ENCODE measurements at regions not wholly inside any gene's neighbourhood (a gene's known extent, or its start where the extent isn't known, plus 50 kb on each side); places are given as distances from the start of the nearest gene placed in this dataset.
"Not testable (repeated sequence)": the region's sequence is repeated elsewhere in the genome, so short reads cannot be mapped to it uniquely, and the experiment has no call there.

DNA sequence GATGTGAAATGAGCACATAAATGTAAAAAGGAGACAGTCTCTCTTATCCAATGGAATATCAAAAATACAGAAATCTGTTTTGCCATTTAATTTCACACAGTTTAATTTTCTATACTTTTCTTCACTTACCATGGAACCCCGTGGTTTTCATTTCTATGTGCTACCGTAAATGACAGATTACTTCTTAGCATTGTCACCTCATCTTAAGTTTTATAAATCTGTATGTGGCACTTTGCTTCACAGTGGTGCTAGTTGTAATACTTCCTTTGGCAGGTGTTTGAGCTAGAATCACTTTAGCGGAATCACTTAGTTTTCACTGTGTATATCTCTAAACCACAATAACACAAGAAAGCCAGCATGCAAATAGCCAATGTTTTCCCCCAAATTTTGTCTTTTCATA is 781.9 kb upstream of the MGAT4C start:
- DNase-seq (ENCODE audit: insufficient read length, low spot score) (no peak), FAIRE-seq (no peak)

DNA sequence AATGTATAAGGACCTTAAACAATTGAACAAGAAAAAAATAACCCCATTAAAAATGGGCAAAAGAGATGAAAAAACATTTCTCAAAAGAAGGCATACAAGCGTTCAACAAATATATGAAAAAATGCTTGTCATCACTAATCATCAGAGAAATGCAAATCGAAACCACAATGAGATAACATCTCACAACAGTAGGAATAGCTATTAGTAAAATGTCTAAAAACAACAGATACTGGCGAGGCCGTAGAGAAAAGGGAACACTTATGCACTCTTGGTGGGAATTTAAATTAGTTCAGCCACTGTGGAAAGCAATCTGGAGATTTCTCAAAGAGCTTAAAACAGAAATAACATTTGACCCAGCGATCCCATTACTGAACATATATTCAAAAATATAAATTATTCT is 769.8 kb upstream of the MGAT4C start:
- no peak for DNase-seq (ENCODE audit: insufficient read length, low spot score)
- FAIRE-seq = no peak

DNA sequence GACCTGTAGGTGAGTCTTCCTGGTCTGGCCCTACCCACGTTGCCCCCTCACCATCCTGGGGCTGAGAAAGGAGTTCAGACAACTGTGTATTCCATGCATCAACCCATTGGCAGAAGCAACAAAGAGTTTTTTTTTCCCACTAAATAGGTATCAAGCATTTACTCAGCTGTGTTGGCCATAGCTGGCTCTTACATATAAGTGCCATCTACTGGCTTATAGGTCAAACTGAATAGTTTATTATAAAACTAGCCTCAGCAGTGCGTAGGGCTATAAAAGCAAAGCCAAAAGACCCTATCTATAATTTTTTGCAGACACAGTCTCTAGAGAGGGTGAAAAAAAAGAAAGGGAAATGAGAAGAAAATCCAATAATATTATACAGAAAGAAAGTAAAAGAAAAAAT is 765.2 kb upstream of the MGAT4C start:
- DNase-seq (ENCODE audit: insufficient read length, low spot score) (no peak), FAIRE-seq (no peak)

DNA sequence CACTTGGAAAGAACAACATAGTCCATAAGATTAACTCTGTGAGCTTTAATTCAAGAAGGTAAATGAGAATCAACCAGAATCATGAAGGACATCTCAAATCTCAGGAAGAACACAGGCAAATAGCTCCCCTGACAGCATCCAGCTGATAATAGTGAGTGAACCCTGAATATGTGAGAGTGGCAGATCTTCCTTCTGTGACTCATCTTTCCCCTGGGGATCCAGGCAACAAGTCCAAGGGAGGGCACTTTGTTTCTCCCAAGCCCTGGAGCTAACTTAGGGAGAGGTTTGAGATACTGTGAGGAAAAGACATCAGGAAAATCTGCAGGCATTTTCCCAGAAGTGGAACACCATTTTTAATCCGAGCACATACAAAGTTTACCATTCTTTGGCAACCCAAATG is 763.9 kb upstream of the MGAT4C start:
- no peak for DNase-seq (ENCODE audit: insufficient read length, low spot score)
- no peak for FAIRE-seq

DNA sequence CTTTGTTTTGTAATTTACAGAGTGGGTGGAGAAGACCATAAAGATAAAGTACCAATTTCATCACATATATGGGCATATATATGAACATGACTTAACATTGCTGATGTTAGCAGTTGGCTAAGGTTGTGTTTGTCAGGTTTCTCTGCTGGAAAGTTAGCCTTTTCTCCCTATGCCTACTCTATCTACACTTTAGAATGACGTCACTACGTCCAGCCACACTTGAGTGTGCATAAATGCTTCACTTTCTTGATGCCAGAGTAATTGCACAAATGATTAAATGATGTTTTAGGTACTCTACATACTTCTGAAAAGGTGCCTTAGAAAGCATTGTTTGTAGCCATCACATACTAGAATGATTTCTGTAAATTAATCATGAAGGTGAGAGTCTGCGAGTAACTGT is 759.2 kb upstream of the MGAT4C start:
- FAIRE-seq (no peak), DNase-seq (ENCODE audit: insufficient read length, low spot score) (no peak)

DNA sequence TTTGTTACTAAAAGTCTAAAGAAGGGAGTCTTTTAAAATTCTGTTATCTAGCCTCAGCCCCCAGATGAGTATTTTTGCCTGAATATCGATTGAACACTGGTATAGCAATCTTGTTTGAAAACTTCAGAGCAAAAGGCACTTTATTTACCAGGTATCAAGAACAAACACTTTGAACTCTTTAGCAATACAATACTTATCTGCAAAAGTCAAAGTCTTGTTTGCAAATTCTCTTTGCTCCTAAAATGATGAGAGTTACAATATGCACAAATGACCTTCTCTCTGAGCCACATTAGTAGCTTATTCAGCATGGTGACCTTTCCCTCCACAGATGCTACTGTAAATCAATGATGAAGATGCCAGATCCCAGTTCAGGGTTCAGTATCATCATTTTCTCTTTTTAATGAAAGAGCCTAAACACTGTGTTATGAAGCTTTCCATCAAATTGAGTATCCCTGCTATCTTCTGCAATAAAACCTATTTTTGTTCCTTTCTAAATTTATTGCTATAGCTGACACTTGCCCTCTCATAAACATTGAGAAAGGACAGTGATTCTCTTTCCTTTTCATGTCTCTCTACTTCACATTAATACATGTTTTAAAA is 752.7 kb upstream of the MGAT4C start:
- DNase-seq (ENCODE audit: insufficient read length, low spot score) (no peak), FAIRE-seq (no peak)

DNA sequence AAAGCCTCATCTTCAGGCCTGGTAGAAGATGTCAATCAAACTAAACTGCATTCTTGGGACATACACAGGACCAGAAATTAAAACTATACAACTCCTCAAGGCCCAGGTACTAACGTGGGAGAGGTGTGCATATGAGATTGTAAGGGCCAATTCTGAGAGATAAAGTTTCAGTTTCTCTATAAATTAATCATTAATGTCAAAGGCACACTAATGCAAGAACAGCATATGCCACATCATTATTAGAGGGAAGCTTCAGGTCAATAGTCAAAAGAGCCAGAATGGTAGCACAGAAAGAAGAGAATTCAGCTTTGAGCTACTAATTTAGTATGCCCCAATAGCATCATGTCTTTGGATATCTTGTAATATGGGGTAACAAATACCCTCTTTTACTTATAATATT is 744.9 kb upstream of the MGAT4C start:
- no peak for FAIRE-seq
- no peak for DNase-seq (ENCODE audit: insufficient read length, low spot score)

DNA sequence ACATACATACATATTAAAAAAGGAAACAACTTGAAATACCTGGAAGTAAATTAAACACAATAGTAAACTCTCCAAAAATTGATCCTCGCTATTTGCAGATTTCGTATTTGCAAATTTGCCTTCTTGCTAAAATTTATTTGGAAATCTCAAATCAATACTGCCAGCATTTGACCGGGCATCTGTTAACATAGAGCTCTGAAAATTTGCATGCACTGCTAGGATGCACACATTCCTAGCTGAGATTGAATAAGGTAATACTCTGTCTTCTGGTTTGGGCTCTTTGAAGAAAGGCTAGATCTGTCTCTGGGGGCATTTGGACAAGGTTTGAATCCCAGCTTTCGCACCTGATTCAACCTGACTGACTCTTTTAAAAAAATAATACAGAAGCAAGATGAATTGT is 729.1 kb upstream of the MGAT4C start:
- no peak for FAIRE-seq
- DNase-seq (ENCODE audit: insufficient read length, low spot score) = no peak

DNA sequence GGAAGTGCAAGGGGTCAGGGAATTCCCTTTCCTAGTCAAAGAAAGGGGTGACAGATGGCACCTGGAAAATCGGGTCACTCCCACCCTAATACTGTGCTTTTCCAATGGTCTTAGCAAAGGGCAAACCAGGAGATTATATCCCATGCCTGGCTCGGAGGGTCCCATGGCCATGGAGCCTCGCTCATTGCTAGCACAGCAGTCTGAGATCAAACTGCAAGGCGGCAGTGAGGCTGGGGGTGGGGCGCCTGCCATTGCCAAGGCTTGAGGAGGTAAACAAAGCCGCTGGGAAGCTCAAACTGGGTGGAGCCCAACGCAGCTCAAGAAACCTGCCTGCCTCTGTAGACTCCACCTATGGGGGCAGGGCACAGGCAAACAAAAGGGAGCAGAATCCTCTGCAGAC is 714.4 kb upstream of the MGAT4C start:
- FAIRE-seq; DNase-seq (ENCODE audit: insufficient read length, low spot score): not testable (repeated sequence)

DNA sequence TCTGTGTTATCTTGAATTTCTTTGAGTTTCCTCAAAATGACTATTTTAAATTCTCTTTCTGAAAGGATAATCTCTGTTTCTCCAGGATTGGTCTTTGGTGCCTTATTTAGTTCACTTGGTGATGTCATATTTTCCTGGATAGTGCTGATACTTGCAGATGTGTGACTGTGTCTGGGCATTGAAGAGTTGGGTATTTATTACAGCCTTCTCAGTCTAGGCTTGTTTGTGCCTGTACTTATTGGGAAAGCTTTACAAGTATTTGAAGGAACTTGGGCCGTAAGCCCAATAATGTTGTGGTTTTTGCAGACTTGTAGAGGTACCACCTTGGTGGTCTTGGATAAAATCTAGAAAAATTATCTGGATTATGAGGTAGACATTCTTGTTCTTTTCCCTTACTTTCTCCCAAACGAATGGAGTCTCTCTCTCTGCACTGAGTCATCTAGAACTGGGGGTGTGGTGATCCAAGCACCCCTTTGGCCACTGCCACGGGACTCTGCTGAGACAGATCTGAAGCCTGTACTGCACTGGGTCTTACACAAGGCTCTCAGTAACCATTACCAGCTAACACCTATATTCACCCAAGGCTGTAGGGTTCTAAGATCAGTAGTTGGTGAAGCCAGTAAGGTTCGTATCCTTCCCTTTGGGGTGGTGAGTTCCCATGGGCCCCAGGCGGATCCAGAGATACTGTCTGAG is 703.7 kb upstream of the MGAT4C start:
- FAIRE-seq (no peak), DNase-seq (ENCODE audit: insufficient read length, low spot score) (no peak)

DNA sequence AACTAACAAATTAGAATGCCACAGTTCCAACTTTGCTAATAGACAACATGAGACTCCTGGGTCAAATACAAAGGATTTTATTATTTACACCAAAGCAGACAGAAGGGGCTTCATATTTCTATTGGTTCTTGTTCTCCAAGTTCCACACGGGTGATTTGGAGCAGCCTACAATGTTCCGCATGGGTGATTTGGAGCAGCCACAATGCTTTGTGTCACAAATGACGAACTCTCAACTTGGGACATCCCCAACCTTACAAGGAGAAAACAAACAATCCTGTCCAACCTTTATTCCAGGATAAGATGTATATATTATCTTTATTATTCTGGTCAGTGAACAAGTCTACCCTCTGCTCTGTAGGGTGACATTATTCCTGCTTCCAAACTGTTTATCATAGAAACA is 694.3 kb upstream of the MGAT4C start:
- DNase-seq (ENCODE audit: insufficient read length, low spot score) (no peak), FAIRE-seq (no peak)

DNA sequence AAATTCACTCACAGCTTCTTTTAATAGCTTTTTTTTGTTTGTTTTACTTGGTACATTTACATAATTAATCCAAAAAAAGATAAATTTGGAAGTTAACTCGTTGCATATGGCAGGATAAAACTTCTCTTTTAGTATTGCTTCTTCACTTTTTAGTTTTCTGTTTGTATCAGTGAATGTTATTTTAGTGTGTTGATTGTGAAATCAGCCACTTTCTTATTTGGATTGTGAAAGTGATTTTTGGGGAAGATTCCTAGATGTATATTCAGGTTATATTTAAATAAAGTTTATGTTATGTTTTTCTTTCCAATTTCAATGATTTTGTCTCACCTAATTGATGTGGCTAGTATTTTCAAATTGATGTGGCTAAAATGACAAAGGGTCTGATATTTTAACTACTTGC is 693.9 kb upstream of the MGAT4C start:
- FAIRE-seq = no peak
- no peak for DNase-seq (ENCODE audit: insufficient read length, low spot score)

DNA sequence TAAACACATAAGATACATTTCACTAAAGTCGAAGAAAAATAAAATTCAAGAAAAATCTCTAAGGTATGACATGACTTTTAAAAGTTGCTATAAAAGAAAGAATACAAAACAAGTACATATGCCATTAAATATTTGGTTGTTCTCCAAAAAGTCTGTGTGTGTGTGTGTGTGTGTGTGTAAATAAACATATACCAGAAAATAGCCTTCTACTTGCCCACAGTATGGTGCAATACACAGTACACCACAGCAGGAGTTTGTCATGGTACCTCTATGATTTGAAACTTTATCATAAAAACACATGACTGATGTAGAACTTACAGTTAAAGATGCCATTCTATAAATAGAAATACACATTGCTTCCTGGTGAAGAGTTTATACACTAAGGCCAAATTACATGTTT is 692.7 kb upstream of the MGAT4C start:
- FAIRE-seq = no peak

DNA sequence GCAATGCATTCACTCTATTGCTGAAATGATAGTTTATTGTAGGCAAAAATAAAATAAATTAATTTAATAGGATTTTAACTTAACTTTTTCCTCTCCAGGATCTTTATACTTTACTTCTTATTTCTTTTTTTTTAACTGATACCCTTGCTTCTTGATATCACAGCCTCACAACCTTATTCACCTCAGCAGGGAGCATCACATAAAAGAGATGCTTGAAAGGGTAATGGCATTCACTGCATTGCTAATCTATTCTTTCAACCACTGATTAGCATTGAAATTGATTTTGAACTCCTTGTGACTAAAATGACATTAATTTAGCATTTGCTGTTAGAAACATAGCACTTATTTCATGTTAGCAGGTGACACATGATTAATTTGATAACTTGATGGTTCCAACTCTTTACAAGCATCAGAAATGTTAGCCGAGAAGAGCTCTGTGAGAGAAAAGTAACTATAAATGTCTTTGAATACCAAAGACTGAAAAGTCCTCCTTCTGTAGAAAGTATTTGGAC is 689.5 kb upstream of the MGAT4C start:
- FAIRE-seq (no peak), DNase-seq (ENCODE audit: insufficient read length, low spot score) (no peak)

More for the DNA sequence above, 692.7 kb upstream of the MGAT4C start:
- DNase-seq (ENCODE audit: insufficient read length, low spot score) = no peak

DNA sequence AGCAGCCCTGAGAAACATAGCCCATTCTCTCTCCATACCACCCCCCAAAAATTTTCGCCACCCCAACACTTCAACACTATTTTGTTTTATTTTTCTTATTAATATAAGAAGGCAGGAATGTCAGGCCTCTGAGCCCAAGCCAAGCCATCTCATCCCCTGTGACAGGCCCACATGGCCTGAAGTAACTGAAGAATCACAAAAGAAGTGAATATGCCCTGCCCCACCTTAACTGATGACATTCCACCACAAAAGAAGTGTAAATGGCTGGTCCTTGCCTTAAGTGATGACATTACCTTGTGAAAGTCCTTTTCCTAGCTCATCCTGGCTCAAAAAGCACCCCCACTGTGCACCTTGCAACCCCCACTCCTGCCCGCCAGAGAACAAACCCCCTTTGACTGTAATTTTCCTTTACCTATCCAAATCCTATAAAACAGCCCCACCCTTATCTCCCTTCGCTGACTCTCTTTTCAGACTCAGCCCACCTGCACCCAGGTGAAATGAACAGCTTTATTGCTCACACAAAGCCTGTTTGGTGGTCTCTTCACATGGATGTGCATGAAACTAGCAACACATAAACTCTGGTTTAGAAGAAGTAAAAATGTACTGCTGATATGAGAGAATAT is 688.1 kb upstream of the MGAT4C start:
- FAIRE-seq; DNase-seq (ENCODE audit: insufficient read length, low spot score): not testable (repeated sequence)

DNA sequence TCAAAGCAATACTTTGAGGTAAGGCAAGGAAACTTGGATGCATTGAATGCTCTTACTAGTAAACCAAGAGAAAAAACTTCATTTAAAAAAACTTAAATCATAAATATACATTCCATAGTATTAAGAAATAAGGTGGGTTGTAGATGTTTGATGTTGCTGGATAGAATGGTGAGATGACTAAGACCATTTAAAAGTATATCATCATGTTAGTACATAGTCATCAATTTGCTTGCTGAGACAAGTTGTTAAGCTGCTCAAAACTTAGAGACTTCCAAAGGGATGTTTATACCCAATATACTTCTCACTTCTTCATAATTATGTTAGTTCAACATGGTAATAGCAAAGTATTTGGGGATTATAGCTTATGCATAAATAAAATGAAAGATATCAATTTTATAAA is 675.5 kb upstream of the MGAT4C start:
- DNase-seq (ENCODE audit: insufficient read length, low spot score) (no peak), FAIRE-seq (no peak)

DNA sequence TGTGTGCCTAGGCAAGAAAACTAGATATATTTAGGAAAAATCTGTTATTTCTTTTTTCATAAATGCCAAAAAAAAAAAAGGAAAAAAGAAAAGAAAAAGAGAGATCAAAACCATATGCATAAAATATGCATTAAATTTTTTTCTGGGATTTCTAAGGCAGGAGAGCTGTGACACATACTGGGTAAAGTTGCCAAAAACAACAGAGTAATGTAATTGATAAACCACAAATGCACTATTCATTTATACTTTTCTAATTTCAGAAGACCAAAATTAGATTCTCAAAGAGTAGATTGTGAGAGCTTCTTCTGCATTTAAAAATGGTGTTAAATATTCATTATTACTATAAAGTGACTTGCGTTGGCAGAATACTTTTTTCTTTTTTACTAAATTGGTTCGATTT is 673.8 kb upstream of the MGAT4C start:
- no peak for FAIRE-seq

DNA sequence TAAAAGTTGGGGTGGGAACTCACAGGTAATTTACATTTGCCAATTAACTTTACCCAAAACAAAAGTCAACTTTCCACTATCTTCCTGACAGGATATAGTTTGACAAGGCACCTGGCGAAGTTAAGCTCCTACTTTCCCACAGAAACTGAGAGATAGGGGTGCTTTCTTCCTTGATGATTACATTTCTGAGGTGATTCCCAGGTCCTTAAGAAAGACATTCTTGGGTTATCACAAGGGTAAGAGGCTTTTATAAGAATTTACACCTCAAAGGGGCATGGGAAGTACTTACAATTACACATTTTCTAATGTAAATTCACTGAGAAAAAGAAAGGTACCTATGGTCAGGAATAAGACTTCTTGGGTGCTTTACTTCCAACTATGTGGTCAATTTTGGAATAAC is 660.9 kb upstream of the MGAT4C start:
- FAIRE-seq = no peak
- DNase-seq (ENCODE audit: insufficient read length, low spot score) = no peak

More for the DNA sequence above, 673.8 kb upstream of the MGAT4C start:
- no peak for DNase-seq (ENCODE audit: insufficient read length, low spot score)

DNA sequence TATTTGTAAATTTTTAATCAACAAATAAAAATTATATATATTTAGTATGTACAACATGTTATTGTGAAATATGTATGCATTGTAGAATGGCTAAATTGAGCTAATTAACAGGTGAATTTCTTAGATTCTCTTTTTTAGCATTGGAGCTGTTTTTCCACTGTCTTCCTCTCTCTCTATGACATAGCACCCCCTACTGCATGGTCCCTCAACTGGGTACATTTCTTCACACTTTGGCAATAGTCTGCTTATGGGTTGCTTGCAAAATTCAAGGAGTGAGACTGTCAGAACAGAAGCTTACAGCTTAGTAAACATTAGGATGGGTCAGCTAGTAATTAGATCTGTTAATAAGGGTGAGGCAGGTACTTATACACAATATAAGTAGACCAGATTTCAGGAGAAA is 658.5 kb upstream of the MGAT4C start:
- FAIRE-seq (no peak), DNase-seq (ENCODE audit: insufficient read length, low spot score) (no peak)

DNA sequence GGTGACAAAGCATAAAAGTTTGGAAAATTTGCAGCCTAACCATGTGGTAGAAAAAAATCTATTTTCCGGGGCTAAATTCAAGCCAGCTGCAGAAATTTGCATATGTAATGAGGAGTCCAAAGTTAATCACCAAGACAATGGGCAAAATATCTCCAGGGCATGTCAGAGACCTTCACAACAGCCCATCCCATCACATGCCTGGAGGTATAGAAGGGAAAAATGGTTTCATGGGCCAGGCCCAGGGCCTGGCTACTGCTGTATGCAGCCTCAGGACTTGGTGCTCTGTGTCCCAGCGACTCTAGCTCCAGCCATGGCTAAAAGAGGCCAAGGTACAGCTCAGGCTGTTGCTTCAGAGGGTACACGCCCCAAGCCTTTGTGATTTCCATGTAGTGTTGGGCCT is 655.8 kb upstream of the MGAT4C start:
- no peak for DNase-seq (ENCODE audit: insufficient read length, low spot score)

DNA sequence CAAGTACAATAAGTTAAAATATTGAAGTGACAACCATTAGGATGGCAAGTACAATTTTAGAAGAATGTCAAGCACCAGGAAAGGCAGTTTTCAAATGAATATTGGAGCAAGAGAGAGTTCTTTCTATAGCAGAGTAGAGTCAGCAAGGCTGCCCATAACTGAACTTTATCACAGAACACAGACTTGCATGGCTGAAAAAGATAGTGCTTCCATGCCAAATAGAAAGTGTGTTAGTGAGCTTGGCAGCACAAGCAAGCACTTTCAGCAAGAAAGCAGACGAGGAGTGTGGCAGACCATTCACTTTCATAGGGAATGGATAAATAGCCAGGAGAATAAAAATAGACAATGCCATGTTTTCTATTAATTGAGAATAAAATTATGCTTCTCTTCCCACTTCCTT is 647.0 kb upstream of the MGAT4C start:
- FAIRE-seq (no peak), DNase-seq (ENCODE audit: insufficient read length, low spot score) (no peak)

More for the DNA sequence above, 655.8 kb upstream of the MGAT4C start:
- no peak for FAIRE-seq

DNA sequence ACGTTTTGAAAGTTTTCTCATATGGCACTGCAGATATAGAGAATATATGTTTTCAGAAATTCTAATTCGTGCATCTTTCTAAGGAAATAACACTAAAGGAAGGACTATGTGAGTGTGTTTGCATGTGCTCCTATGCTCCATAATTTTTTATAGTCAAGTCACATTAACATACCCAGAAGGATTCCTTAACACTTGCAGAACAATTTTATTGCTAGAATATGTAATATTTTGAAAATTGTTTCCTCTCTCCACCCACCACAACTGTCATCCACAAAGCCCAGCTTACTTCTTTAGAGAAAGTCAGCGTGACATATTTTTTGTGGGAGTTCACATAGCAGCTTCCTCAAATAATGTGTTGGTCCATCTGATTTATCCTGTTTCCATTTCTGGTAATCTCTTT is 604.6 kb upstream of the MGAT4C start:
- no peak for DNase-seq (ENCODE audit: insufficient read length, low spot score)
- FAIRE-seq = no peak

Data from GM19239 (cell line).